Kidney (tissue), 13 donors: ENCODE measurements at regions not wholly inside any gene's neighbourhood (a gene's known extent, or its start where the extent isn't known, plus 50 kb on each side); places are given as distances from the start of the nearest gene placed in this dataset.

Experiments
- DNase-seq, 5 donors: peaks; one replicate each; pipeline ENCODE4 v3.0.0-alpha.2; 2013 to 2020
- FAIRE-seq: peaks from 2 replicates; lab custom pipeline; 2012; peaks lifted over from hg19 to GRCh38; lab: Jason Lieb, UNC
- H3K27ac ChIP-seq, 2 donors: one replicate each; pipeline ENCODE4 v1.7.0; 2013; ENCODE audit warnings: low read depth in 2 of 2, low read length in 2 of 2, inconsistent platforms in 1 of 2
- H3K27me3 ChIP-seq: one replicate; pipeline ENCODE4 v1.7.1; 2013; ENCODE audit warnings: low read length, inconsistent platforms; ENCODE audit not compliant: control insufficient read depth, insufficient read depth
- H3K36me3 ChIP-seq, 3 donors: one replicate each; pipeline versions ENCODE4 v1.7.0 to v1.7.1; 2013; ENCODE audit warnings: low read length in 3 of 3, control low read depth in 1 of 3, inconsistent platforms in 1 of 3; ENCODE audit not compliant: insufficient read depth in 3 of 3, control insufficient read depth in 2 of 3
- H3K4me1 ChIP-seq, 3 donors: one replicate each; pipeline versions ENCODE4 v1.7.0 to v1.7.1; 2013; ENCODE audit warnings: low read length in 3 of 3, inconsistent platforms in 1 of 3, low read depth in 1 of 3; ENCODE audit not compliant: control insufficient read depth in 2 of 3, insufficient read depth in 2 of 3
- H3K4me3 ChIP-seq, 3 donors: one replicate each; pipeline versions ENCODE4 v1.7.0 to v1.8.1; 2013; ENCODE audit warnings: low read length in 3 of 3, control low read depth in 1 of 3, inconsistent platforms in 1 of 3
- H3K9ac ChIP-seq, 3 donors: one replicate each; pipeline versions ENCODE4 v1.7.0 to v1.7.1; 2013; ENCODE audit warnings: low read length in 3 of 3, control low read depth in 1 of 3, inconsistent platforms in 1 of 3
- H3K9me3 ChIP-seq, 3 donors: one replicate each; pipeline versions ENCODE4 v1.7.0 to v1.7.1; 2013; ENCODE audit warnings: low read length in 3 of 3, control low read depth in 1 of 3, inconsistent platforms in 1 of 3; ENCODE audit not compliant: control insufficient read depth in 2 of 3, insufficient read depth in 1 of 3
- intact Hi-C: fragments of 100-400 bp; cut with DNase I; formaldehyde crosslinking; loops from one replicate; pipeline ENCODE4 v1.11.1; 2022
- TF ChIP-seq, protein P1 (sequence below): IDR thresholded peaks from 3 replicates; pipeline ENCODE4 v1.5.1; 2012; ENCODE audit warnings: mild to moderate bottlenecking, moderate library complexity, borderline replicate concordance; ENCODE audit not compliant: insufficient read depth; ENCODE audit errors: extremely low read depth
- donor health status: control.
- donor health status: control.
- donor health status: control.
- donor health status: control.
- donor health status: control.
- donor health status: DM: yes; HTN: yes; CAD: no.
- donor health status: Normal renal cell carcinoma (clear cell type).

DNA sequence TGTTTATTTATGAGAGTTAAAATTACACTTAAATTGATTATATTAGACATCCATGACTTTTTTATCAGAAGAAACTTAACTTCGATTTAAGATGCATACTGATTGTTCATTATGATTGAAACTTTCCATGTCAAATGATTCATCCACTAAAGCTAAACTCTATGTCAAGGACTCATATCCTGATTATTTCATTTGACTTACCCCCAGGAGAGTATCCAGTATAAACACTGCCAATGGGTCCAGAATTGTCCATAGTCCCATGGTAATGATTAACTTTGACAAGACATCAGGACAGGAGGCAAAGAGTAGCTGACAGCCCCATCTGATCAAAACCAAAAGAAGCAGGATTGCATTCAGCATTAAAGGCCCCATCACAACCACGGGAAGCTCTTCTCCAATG lies 709.9 kb downstream of the TFAP2A start:
- FAIRE-seq: no peak
- Histone ChIP-seq H3K9me3 (no peaks in the 10 kb centered on the region), H3K36me3 (no peaks in the 10 kb centered on the region), H3K4me3 (no peak overlapping the region), H3K9ac (no peak overlapping the region), H3K27me3 (no peaks in the 10 kb centered on the region), H3K4me1 (peaks cover 0 to 7% (median 0%) of the 10 kb centered on the region in 3 donors), H3K27ac (no peak overlapping the region)
- DNase-seq: peak in 1 of 5 donors; percentile 13
- TF ChIP-seq, protein P1, sequence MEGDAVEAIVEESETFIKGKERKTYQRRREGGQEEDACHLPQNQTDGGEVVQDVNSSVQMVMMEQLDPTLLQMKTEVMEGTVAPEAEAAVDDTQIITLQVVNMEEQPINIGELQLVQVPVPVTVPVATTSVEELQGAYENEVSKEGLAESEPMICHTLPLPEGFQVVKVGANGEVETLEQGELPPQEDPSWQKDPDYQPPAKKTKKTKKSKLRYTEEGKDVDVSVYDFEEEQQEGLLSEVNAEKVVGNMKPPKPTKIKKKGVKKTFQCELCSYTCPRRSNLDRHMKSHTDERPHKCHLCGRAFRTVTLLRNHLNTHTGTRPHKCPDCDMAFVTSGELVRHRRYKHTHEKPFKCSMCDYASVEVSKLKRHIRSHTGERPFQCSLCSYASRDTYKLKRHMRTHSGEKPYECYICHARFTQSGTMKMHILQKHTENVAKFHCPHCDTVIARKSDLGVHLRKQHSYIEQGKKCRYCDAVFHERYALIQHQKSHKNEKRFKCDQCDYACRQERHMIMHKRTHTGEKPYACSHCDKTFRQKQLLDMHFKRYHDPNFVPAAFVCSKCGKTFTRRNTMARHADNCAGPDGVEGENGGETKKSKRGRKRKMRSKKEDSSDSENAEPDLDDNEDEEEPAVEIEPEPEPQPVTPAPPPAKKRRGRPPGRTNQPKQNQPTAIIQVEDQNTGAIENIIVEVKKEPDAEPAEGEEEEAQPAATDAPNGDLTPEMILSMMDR: no peak
- intact Hi-C loops: no loop called here

DNA sequence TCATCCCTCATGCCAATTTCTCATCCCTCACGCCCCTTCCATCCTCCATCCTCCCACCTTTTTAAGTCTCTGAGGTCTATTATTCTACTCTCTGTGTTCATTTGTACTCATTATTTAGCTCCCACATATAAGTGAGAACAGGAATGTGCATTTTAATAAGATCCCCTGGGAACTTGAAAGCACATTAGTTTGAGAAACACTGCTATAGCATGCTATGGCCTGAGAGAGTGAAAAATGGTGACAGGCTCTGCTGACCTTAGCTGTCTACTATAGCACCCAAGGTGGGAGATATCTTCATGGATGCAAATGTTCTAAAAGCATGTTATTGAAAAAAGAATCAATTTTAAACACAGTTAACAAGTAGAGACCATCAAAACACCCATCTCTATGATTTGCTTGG lies 712.0 kb downstream of the TFAP2A start:
- no peak for FAIRE-seq
- intact Hi-C loops: no loop called here

DNA sequence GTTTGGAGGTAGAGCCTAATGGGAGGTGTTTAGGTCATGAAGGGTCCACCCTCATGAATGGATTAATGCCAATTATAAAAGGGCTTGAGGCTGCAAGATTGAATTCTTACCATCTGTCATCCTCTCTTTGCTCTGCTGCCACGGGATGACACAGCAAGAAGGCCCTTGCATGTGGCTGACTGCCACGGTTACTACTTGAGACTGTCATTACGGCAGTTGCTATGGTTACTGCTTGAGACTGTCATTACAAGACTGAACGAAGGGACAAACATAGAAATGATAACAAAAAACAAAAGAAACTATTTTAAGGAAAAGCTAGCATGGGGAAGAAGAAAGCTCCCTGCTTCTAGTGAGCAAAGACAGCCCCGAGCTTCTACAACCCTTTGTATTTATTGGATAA lies 715.0 kb downstream of the TFAP2A start:
- H3K4me1 ChIP-seq: no peaks in the 10 kb centered on the region
- no peak overlapping the region for H3K4me3 ChIP-seq
- intact Hi-C loops: no loop called here
- peaks cover 0 to 5% (median 0%) of the 10 kb centered on the region in 3 donors for H3K9me3 ChIP-seq
- H3K27ac ChIP-seq: no peak overlapping the region
- H3K9ac ChIP-seq: no peak overlapping the region
- no peaks in the 10 kb centered on the region for H3K27me3 ChIP-seq
- DNase-seq: no peak
- TF ChIP-seq, protein P1: no peak
- H3K36me3 ChIP-seq: no peaks in the 10 kb centered on the region
- no peak for FAIRE-seq

More for the DNA sequence above, 712.0 kb downstream of the TFAP2A start:
- H3K4me3 ChIP-seq: no peak overlapping the region
- H3K9me3 ChIP-seq: no peaks in the 10 kb centered on the region
- no peak for DNase-seq
- TF ChIP-seq, protein P1: no peak
- no peak overlapping the region for H3K27ac ChIP-seq
- no peaks in the 10 kb centered on the region for H3K27me3 ChIP-seq
- no peaks in the 10 kb centered on the region for H3K36me3 ChIP-seq
- H3K4me1 ChIP-seq: peaks cover 0 to 7% (median 0%) of the 10 kb centered on the region in 3 donors
- no peak overlapping the region for H3K9ac ChIP-seq
